Fibroblast of skin of right biceps (primary cell): ENCODE measurements at regions not wholly inside any gene's neighbourhood (a gene's known extent, or its start where the extent isn't known, plus 50 kb on each side); places are given as distances from the start of the nearest gene placed in this dataset.
A peak's percentile ranks its signal among the peaks of the same experiment; 100 is the strongest.

Experiments
- DNase-seq: peaks from one replicate; pipeline ENCODE4 v3.0.0-alpha.2; 2013

GRCh38 chr13:78325585-78325984, 277.8 kb downstream of the POU4F1 start:
- DNase-seq: no peak

DNA sequence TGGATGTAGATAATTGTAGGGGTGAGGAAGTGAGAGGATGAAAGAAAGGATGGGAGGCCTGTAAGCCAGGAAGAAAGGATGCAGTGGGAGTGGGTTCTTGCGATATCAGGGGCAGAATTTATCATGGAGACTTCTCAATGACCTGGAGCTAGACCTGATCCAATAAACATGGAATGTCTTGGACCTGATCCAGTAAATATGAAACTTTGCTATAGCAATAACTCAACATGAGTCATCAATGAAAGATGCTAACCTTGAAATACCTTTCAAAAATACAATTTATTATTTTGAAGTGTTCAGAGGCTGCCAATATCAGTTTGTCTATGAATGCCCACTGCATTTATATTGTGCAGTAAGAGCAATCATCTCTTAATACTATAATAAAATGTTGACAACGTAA, 279.5 kb downstream of the POU4F1 start:
- peak; percentile 36 for DNase-seq

GRCh38 chr13:78323040-78323439, 280.3 kb downstream of the POU4F1 start:
- DNase-seq: peak; percentile 24

GRCh38 chr13:78319101-78319627, 284.2 kb downstream of the POU4F1 start:
- DNase-seq: peak; percentile 0

- peak; percentile 6 for DNase-seq
Observed at GRCh38 chr13:78317030-78317429, 286.3 kb downstream of the POU4F1 start.

DNA sequence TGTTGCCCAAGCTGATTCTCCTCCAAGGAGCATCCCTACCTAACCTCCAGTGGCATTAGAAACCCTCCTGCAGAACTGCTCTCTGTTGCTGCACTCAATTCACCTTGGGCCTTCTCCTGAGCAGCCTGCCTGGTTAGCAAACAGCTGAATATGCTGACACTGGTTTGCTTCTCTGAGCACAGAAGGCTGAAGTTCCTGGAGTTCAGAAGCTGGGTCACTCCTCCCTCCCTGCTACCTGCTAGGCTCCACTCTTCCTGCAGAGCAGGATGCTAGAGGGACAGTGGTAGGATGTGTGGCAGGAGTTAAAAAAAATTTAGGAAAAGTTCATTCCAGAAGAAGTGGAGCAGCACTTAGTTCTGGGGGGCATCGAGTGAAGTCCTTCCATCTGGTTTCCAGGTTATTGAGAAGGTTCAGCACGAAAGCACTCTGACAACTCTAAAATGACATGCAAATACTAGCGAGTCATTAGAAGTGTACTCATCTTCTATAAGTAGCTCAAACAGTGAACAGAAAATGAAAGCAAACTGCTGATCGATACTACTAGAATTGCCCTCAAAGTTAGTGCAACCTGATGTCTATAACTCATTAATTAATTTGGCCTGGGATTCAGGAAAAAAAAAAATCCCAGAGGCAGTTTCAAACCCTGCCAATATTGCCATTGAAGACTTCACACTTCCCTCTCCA, 293.7 kb downstream of the POU4F1 start:
- no peak for DNase-seq

- DNase-seq: no peak
Observed at GRCh38 chr13:78306519-78307206, 296.7 kb downstream of the POU4F1 start.

DNA sequence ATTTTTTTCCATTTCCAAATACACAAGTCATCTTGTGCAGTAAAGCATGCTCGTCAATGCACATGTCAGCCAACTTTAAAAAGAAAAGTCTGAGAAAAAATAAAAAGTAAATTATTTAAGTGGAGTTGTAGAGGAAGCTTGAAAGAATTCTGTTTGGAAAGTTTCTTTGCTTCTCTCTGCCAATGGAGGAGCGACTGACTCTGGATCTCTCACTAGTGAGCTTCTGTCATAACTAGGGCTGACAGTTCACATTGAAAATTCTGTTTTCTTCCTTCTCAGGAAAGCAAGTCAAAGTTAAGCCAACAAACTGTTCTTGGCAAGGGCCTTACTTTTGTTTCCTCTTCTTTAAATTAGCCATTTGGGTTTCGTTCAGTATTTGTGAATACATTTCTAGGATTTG, 298.2 kb downstream of the POU4F1 start:
- no peak for DNase-seq

- DNase-seq: no peak
Observed at GRCh38 chr13:78299832-78300623, 303.3 kb downstream of the POU4F1 start.

- DNase-seq: no peak
Observed at GRCh38 chr13:78298657-78299056, 304.7 kb downstream of the POU4F1 start.

DNA sequence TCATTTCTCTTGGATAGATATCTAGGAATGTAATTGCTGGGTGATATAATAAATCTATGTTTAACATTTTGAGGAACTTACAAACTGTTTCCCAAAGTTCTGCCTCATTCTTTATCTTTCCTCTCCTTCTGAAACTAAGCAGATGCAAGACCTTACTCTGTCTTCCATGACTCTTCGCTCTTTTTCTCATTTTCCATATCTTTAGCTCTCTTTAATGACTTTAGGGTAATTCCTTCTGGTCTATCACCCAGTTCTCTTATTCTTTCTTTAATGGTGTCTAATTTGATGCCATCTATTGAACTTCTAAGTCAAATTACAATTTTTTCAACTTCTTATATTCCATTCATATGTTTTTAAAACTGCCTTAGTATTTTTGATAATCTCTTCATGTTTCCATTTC, 316.6 kb downstream of the POU4F1 start:
- no peak for DNase-seq

- DNase-seq: no peak
Observed at GRCh38 chr13:78265098-78265497, 338.3 kb downstream of the POU4F1 start.

DNA sequence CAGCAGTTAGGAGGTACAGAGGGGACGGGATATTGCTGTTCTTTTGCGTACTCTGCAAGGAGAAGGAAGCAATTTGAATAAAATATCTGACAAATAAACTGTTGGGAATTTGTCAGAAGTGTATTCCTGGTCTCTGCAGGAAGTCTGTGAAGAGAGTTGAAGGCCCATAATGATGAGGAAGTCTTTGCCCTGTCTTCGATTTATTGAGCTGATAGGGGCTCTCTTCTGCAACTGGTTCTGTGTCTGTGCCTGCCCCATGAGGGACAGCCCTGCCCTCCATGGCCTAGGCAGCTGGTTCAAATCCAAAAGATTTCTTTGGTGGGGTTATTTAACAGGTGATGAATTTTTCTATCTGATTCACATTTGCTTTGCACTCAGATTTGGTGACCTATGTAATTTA, 339.7 kb upstream of the EDNRB start:
- no peak for DNase-seq

GRCh38 chr13:78256484-78256883, 337.9 kb upstream of the EDNRB start:
- DNase-seq: no peak

DNA sequence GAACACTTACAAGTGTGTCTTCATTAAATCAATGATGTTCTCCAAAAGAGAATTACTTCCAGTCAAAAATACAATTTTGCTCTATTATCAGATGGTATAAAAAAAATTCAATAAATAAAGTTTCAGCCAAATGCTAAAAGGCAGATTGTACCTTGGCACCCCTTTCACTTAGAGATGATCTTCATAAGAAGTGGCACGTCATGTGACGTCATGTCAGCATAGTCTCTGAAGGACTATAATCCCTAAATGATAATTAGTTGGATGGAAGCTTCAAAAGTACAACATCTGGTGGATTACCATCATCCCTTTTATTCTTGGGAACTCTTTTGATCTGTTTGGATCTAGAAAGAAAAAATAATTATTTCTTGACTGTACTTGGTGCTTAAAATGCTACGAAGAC, 335.5 kb upstream of the EDNRB start:
- no peak for DNase-seq

GRCh38 chr13:78247362-78247761, 328.7 kb upstream of the EDNRB start:
- DNase-seq: no peak

GRCh38 chr13:78241278-78241919, 322.8 kb upstream of the EDNRB start:
- DNase-seq: peak; percentile 15

DNA sequence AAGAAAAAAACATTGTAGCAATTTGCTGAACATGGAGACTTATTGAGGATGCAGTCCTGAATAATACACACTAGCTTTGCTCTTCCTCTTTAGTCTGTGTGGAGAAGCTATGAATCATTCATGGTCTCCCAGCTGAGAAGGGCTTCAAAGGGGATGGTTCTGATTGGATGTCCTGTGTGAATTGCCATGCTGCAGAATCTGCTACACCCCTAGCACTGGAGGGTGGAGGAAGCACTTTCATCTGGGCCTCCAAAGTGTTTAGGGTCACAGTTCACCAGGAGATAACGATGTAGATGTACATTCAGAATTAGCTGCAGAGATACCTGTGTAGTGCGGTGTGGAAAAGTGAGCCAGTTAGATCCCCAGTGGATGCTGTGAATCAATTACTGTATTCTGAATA, 321.1 kb upstream of the EDNRB start:
- peak; percentile 18 for DNase-seq

GRCh38 chr13:78238911-78239310, 320.3 kb upstream of the EDNRB start:
- DNase-seq: peak; percentile 6

DNA sequence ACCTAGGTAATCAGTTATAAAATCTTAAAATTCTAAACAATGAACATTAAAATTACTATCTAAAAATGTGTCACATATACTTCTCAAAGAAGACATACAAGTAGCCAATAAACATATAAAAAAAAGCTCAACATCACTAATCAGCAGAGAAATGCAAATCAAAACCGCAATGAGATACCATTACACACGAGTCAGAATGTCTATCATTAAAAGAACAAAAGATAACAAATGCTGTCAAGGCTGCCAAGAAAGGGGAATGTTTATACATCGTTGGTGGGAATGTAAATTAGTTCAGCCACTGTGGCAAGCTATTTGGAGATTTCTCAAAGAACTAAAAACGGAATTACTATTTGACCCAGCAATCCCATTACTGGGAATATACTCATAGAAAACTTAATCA, 310.3 kb upstream of the EDNRB start:
- peak; percentile 5 for DNase-seq

GRCh38 chr13:78228211-78228610, 309.6 kb upstream of the EDNRB start:
- DNase-seq: peak; percentile 2

DNA sequence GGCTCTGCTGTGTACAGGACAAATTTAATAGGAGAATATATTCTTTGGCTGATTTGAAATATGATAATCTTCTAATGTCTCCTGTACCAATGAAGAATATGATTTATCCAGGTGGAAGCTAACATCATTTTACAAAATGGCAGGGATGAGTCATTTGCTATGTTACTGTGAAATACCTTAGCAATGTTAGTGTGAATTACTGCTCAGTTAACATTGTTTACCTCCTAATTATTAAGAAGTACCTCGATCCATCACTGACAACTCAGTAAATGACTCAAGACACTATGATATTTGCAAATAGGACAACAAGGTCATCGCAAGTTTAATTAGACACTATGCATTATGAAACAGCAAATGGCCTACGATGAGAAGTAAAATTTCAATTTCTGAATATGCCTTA, 309.1 kb upstream of the EDNRB start:
- DNase-seq: no peak

DNA sequence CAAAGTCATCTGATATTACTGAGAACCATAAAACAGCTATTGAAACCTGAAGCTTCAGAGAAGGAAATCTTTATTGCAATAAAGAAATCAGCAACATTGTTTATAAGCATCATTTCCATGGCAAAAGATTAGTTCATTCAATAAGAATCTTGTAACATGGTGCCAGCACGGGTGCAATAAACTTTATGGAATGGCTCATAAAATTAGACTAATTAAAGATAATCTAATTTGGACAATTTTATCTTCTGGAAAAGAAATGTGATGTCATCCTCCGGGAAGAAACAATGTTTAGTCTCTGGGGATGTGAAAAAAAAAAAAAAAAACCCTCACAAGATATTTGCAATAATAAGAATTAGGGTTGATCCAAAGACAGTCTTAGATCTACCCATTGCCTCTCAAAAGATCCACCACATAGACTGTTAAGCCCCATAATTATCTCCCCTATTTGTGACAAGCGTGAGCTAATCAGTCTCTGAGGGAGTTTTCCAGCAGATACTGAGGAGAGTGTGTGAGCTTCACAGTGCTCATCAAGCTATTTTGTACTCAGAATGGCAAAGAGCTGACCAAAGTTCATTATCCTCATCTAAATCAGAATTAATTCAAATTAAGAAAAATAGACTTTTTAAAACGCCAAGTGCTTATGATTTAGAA, 297.0 kb upstream of the EDNRB start:
- DNase-seq: no peak
